Stimulated activated CD4-positive, alpha-beta T cell treated with anti-CD3 and anti-CD28 coated beads, Interleukin-15, amount 100 ng/mL, for 48 hours (primary cell): ENCODE measurements at regions not wholly inside any gene's neighbourhood (a gene's known extent, or its start where the extent isn't known, plus 50 kb on each side); places are given as distances from the start of the nearest gene placed in this dataset.

ENCODE experiments used
- DNase-seq, 2 donors: peaks; one replicate each; pipeline ENCODE4 v3.0.0-alpha.2; 2020; ENCODE audit warnings: low read depth in 2 of 2

- DNase-seq: no peak
Observed at GRCh38 chr2:21501376-21502027, 377.7 kb downstream of the TDRD15 start.

- DNase-seq: no peak
Observed at GRCh38 chr2:21515903-21516302, 392.1 kb downstream of the TDRD15 start.

GRCh38 chr2:21519412-21519811 lies 395.6 kb downstream of the TDRD15 start:
- DNase-seq: no peak

GRCh38 chr2:21519821-21520220 lies 396.1 kb downstream of the TDRD15 start:
- DNase-seq: no peak

- DNase-seq: no peak
Observed at GRCh38 chr2:21535826-21536225, 412.1 kb downstream of the TDRD15 start.

GRCh38 chr2:21539685-21540084 lies 415.9 kb downstream of the TDRD15 start:
- no peak for DNase-seq

- no peak for DNase-seq
Observed at GRCh38 chr2:21543630-21544029, 419.9 kb downstream of the TDRD15 start.

GRCh38 chr2:21544392-21544791 lies 420.6 kb downstream of the TDRD15 start:
- no peak for DNase-seq

GRCh38 chr2:21552981-21553380 lies 429.2 kb downstream of the TDRD15 start:
- DNase-seq: no peak

- no peak for DNase-seq
Observed at GRCh38 chr2:21559351-21559750, 435.6 kb downstream of the TDRD15 start.

- DNase-seq: no peak
Observed at GRCh38 chr2:21561965-21562364, 438.2 kb downstream of the TDRD15 start.

GRCh38 chr2:21567395-21567794 lies 443.6 kb downstream of the TDRD15 start:
- DNase-seq: no peak

GRCh38 chr2:21571686-21572085 lies 447.9 kb downstream of the TDRD15 start:
- DNase-seq: no peak

GRCh38 chr2:21580391-21580790 lies 456.6 kb downstream of the TDRD15 start:
- DNase-seq: no peak

GRCh38 chr2:21585881-21586280 lies 462.1 kb downstream of the TDRD15 start:
- DNase-seq: no peak

GRCh38 chr2:21590026-21590690 lies 466.4 kb downstream of the TDRD15 start:
- no peak for DNase-seq

- DNase-seq: no peak
Observed at GRCh38 chr2:21591926-21592325, 468.2 kb downstream of the TDRD15 start.

- no peak for DNase-seq
Observed at GRCh38 chr2:21599417-21599816, 475.6 kb downstream of the TDRD15 start.

GRCh38 chr2:21602789-21603188 lies 479.0 kb downstream of the TDRD15 start:
- no peak for DNase-seq

GRCh38 chr2:21607572-21607971 lies 483.8 kb downstream of the TDRD15 start:
- DNase-seq: no peak

- no peak for DNase-seq
Observed at GRCh38 chr2:21610304-21610703, 486.5 kb downstream of the TDRD15 start.

- DNase-seq: no peak
Observed at GRCh38 chr2:21617885-21618434, 494.2 kb downstream of the TDRD15 start.

- no peak for DNase-seq
Observed at GRCh38 chr2:21620771-21621170, 497.0 kb downstream of the TDRD15 start.
